ENCODE measurements at regions not wholly inside any gene's neighbourhood (a gene's known extent, or its start where the extent isn't known, plus 50 kb on each side); places are given as distances from the start of the nearest gene placed in this dataset.

DNA sequence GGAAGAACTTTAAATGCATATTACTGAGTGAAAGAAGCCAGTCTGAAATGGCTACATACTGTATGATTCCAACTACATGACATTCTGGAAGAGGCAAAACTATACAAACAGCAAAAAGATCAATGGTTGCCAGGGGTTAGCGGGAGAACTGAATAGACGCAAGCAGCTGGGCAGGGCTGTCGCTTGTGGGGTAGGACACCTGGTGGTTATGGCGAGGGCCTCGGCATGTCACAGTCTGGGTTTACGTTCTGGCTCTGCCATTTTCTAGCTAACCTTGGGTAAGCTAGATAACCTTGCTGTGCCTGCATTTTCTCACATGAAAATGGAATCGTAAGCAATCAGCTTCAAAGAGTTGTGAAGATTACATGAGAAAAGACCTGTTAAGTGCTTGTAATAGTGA, 55.2 kb upstream of the SYT13 start:
- no peak for DNase-seq

DNA sequence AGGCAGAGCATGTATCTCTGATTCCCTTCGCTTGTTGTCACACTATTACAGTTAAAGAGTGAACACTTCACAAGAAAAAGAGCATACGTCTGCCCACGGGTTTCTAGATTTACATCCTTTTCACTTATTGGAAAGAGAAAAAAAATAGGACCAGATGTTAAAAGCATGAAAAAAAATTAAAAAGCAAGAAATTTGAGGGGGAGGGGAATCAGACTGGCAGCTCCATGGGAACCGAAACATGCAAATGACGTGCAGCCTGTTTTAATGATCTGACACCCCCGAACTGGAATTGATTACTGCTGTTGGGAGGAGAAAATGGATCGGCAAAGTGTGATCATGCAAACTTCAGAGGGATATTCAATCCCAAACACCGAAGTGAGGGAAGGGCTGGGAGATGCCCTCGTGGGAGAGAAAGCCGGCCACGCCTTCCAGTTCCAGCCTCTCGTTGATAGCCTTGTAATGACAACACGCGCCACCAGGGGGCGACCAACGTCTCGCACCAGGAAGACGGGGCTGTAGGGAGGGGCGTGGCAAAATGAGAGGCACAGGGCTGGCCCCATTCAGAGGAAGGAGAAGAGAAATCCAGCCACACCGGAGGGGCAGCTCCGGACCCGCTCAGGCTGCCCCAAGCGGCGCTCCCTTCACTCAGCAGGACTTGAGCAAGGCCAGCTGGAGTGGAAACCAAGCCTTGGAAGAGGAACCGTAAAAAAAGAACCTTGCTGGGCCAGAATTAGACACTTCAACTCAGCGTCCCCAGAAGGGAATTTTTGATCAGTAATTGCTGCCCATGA, 53.8 kb upstream of the SYT13 start:
- DNase-seq = peak; percentile 96

DNA sequence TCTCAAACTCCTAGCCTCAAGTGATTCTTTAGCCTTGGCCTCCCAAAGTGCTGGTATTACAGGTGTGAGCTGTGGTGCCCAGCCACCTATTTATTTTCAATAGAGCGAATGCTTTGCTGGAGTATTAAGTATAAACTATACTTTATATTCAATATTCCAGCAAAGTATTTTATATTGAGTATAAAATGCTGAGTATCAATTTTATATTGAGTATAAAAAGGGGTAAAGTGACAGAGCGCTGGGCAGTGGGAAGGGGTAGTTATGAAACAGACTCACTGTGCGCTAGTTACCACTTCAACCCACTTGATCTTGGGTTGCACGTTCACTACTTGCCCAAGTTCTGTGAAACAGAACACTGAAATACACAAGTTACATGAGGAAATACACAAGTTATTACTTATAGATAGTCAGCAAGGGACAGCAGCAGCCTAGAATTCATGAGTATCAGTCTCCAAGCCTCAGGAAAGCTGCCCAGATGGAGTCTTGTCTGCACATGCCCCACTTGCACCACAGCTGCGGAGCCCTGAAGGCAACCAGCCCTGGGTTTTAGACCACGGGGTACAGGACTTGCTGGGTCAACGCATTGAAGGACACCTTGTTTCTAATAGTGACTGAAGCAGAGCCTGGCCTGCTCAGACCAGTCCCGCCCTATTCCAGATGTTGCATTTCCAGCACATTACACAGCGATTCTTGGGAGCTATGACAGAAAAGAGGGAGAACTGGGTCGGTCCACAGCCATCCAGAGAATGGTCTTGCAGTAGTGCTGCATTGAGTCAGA, 51.6 kb upstream of the SYT13 start:
- DNase-seq = no peak

DNA sequence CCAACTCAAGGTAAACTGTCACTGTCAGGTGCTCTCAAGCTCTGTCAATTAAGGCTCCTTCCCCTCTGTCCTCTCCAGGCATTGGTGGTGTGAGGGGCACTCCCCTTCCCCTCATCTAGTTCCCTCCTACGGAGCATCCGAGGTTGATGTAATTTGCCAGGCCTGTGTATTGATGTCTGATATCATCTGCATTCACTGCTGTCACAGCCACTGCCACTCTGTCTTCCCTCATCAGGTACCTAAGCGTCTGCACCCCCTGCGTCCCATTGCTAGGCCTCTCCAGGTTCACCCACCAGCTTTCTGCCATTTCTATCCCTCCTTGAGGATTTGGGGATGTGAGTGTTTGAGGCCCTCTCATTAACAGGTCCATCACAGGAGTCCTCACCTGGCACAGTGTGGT, 50.0 kb upstream of the SYT13 start:
- DNase-seq = no peak
